T-cell (primary cell): ENCODE measurements at regions not wholly inside any gene's neighbourhood (a gene's known extent, or its start where the extent isn't known, plus 50 kb on each side); places are given as distances from the start of the nearest gene placed in this dataset.

Experiments
- ATAC-seq, 4 experiments: fragments of 200-7000 bp in 3 of 4; fragments of 150-1000 bp in 1 of 4; cut with Tn5 transposase; replicated peaks in 1 of 4; 1 replicate in 3 of 4; 2 replicates in 1 of 4; pipeline ENCODE4 v1.10.0; 2021; ENCODE audit warnings: moderate library complexity in 3 of 4, mild to moderate bottlenecking in 2 of 4, moderate number of reproducible peaks in 1 of 4
- CTCF ChIA-PET, 2 donors: fragments of 300-600 bp; sonication (Branson Sonifier 250); formaldehyde crosslinking; loops; one replicate each; lab custom pipeline; 2022; ENCODE audit warnings: antibody characterized with exemption in 2 of 2; lab: Charles Lee
- POLR2A ChIA-PET, 2 donors: fragments of 300-600 bp; sonication (Branson Sonifier 250); formaldehyde crosslinking; loops; one replicate each; lab custom pipeline; 2022; ENCODE audit warnings: antibody characterized with exemption in 2 of 2; lab: Charles Lee
- DNase-seq, 35 experiments: peaks; one replicate each; pipeline versions ENCODE4 v3.0.0 to v3.0.0-alpha.2; 2013 to 2023
- H3K27ac ChIP-seq: one replicate; pipeline ENCODE4 v1.5.1; 2013; ENCODE audit warnings: low read length
- H3K27me3 ChIP-seq, 2 experiments: replicated peaks in 1 of 2; 1 replicate in 1 of 2; 2 replicates in 1 of 2; pipeline versions ENCODE4 v1.6.1 to v1.7.0; 2013; ENCODE audit warnings: low read length in 1 of 2, mixed read lengths in 1 of 2; ENCODE audit not compliant: control insufficient read depth in 2 of 2, insufficient read depth in 2 of 2; ENCODE audit errors: extremely low read depth in 1 of 2
- H3K36me3 ChIP-seq, 2 donors: 1 replicate in 1 of 2; 2 replicates in 1 of 2; pipeline versions ENCODE4 v1.6.1 to v1.7.0; 2013; ENCODE audit warnings: low read length in 1 of 2; ENCODE audit not compliant: control insufficient read depth in 2 of 2, insufficient read depth in 1 of 2; ENCODE audit errors: extremely low read depth in 1 of 2
- H3K4me1 ChIP-seq, 2 experiments: 1 replicate in 1 of 2; 2 replicates in 1 of 2; pipeline versions ENCODE4 v1.6.1 to v1.7.0; 2013; ENCODE audit warnings: low read length in 2 of 2, mixed read lengths in 1 of 2; ENCODE audit not compliant: insufficient read depth in 2 of 2, control insufficient read depth in 1 of 2; ENCODE audit errors: extremely low read depth in 1 of 2
- H3K4me3 ChIP-seq, 2 donors: 1 replicate in 1 of 2; 2 replicates in 1 of 2; pipeline versions ENCODE4 v1.5.1 to v1.7.0; 2013; ENCODE audit warnings: mild to moderate bottlenecking in 2 of 2, low read length in 1 of 2, moderate library complexity in 1 of 2; ENCODE audit not compliant: control insufficient read depth in 1 of 2; ENCODE audit errors: extremely low read depth in 1 of 2
- H3K9me3 ChIP-seq: 2 replicates; pipeline ENCODE4 v1.7.0; 2013
- H3K27ac Mint-ChIP-seq, 2 donors: one replicate each; pipeline ENCODE4 v1.8.0; 2020 to 2021; ENCODE audit warnings: mild to moderate bottlenecking in 2 of 2, mixed read lengths in 2 of 2
- H3K27me3 Mint-ChIP-seq, 2 donors: one replicate each; pipeline ENCODE4 v1.8.0; 2021 to 2022; ENCODE audit warnings: mixed read lengths in 2 of 2
- H3K36me3 Mint-ChIP-seq: one replicate; pipeline ENCODE4 v1.8.0; 2021; ENCODE audit warnings: mixed read lengths
- H3K4me1 Mint-ChIP-seq, 3 donors: one replicate each; pipeline ENCODE4 v1.8.0; 2020 to 2022; ENCODE audit warnings: mixed read lengths in 3 of 3, mild to moderate bottlenecking in 1 of 3
- H3K4me3 Mint-ChIP-seq, 3 donors: one replicate each; pipeline ENCODE4 v1.8.0; 2020 to 2022; ENCODE audit warnings: mild to moderate bottlenecking in 3 of 3, mixed read lengths in 3 of 3, moderate library complexity in 3 of 3
- H3K9me3 Mint-ChIP-seq, 3 donors: one replicate each; pipeline ENCODE4 v1.8.0; 2020 to 2022; ENCODE audit warnings: mixed read lengths in 3 of 3
- WGBS: methylation state at CpG from one replicate; pipeline ENCODE4 v1.1.5; 2013; ENCODE audit warnings: missing lambda C conversion rate; ENCODE audit not compliant: insufficient coverage; 5-methylcytosine and 5-hydroxymethylcytosine counted together

- CTCF ChIA-PET = no interaction called here
- DNase-seq (no peak), ATAC-seq (no peak)
- no CpG with 5 or more reads among the region's 2 CpGs for WGBS
- H3K4me3 ChIP-seq = no peak overlapping the region
- Mint-ChIP-seq H3K27me3 (no peaks in the 10 kb centered on the region), H3K4me1 (no peaks in the 10 kb centered on the region), H3K4me3 (no peak overlapping the region), H3K36me3 (no peaks in the 10 kb centered on the region), H3K9me3 (peaks cover 0 to 8% (median 0%) of the 10 kb centered on the region in 3 donors), H3K27ac (no peak overlapping the region)
- H3K9me3 ChIP-seq = no peaks in the 10 kb centered on the region
- POLR2A ChIA-PET = no interaction called here
- H3K27ac ChIP-seq = no peak overlapping the region
- H3K36me3 ChIP-seq = no peaks in the 10 kb centered on the region
- H3K27me3 ChIP-seq = no peaks in the 10 kb centered on the region
- H3K4me1 ChIP-seq = no peaks in the 10 kb centered on the region
These were observed 340.2 kb upstream of the SMIM31 start for GRCh38 chr4:164413743-164414142.

- no peaks in the 10 kb centered on the region for H3K9me3 ChIP-seq
- Mint-ChIP-seq H3K27me3 (no peaks in the 10 kb centered on the region), H3K36me3 (no peaks in the 10 kb centered on the region), H3K4me3 (no peak overlapping the region), H3K9me3 (peaks cover 0 to 7% (median 7%) of the 10 kb centered on the region in 3 donors), H3K27ac (no peak overlapping the region), H3K4me1 (no peaks in the 10 kb centered on the region)
- H3K36me3 ChIP-seq = no peaks in the 10 kb centered on the region
- no peak overlapping the region for H3K27ac ChIP-seq
- no CpG with 5 or more reads among the region's 1 CpG for WGBS
- ATAC-seq (no peak), DNase-seq (no peak)
- POLR2A ChIA-PET = no interaction called here
- H3K4me1 ChIP-seq = no peaks in the 10 kb centered on the region
- no peak overlapping the region for H3K4me3 ChIP-seq
- H3K27me3 ChIP-seq = no peaks in the 10 kb centered on the region
- CTCF ChIA-PET = no interaction called here
These were observed 330.1 kb upstream of the SMIM31 start for GRCh38 chr4:164423819-164424218.

- H3K4me1 Mint-ChIP-seq = no peaks in the 10 kb centered on the region
- H3K4me3 Mint-ChIP-seq = no peak overlapping the region
- no peak overlapping the region for H3K27ac Mint-ChIP-seq
- H3K9me3 ChIP-seq = no peaks in the 10 kb centered on the region
- ATAC-seq (no peak), DNase-seq (no peak)
- CTCF ChIA-PET = no interaction called here
- no peaks in the 10 kb centered on the region for H3K27me3 Mint-ChIP-seq
- no peaks in the 10 kb centered on the region for H3K27me3 ChIP-seq
- no peak overlapping the region for H3K4me3 ChIP-seq
- no peaks in the 10 kb centered on the region for H3K36me3 ChIP-seq
- POLR2A ChIA-PET = no interaction called here
- H3K9me3 Mint-ChIP-seq = peaks cover 0 to 12% (median 7%) of the 10 kb centered on the region in 3 donors
- H3K4me1 ChIP-seq = no peaks in the 10 kb centered on the region
- no peak overlapping the region for H3K27ac ChIP-seq
- H3K36me3 Mint-ChIP-seq = no peaks in the 10 kb centered on the region
- WGBS = no CpG with 5 or more reads among the region's 4 CpGs
These were observed 329.1 kb upstream of the SMIM31 start for GRCh38 chr4:164424846-164425245.

GRCh38 chr4:164428561-164428960 is 325.4 kb upstream of the SMIM31 start:
- H3K4me3 ChIP-seq = no peak overlapping the region
- no CpG with 5 or more reads among the region's 2 CpGs for WGBS
- no peaks in the 10 kb centered on the region for H3K27me3 Mint-ChIP-seq
- DNase-seq = no peak
- no peak overlapping the region for H3K27ac Mint-ChIP-seq
- H3K4me1 Mint-ChIP-seq = no peaks in the 10 kb centered on the region
- no peak for ATAC-seq
- peaks cover 0 to 4% (median 0%) of the 10 kb centered on the region in 3 donors for H3K9me3 Mint-ChIP-seq
- H3K4me1 ChIP-seq = no peaks in the 10 kb centered on the region
- POLR2A ChIA-PET = no interaction called here
- H3K27ac ChIP-seq = no peak overlapping the region
- no peaks in the 10 kb centered on the region for H3K36me3 ChIP-seq
- no peaks in the 10 kb centered on the region for H3K27me3 ChIP-seq
- H3K9me3 ChIP-seq = no peaks in the 10 kb centered on the region
- CTCF ChIA-PET = no interaction called here
- H3K4me3 Mint-ChIP-seq = no peak overlapping the region
- no peaks in the 10 kb centered on the region for H3K36me3 Mint-ChIP-seq

- Mint-ChIP-seq H3K36me3 (no peaks in the 10 kb centered on the region), H3K27me3 (no peaks in the 10 kb centered on the region), H3K27ac (no peak overlapping the region), H3K4me1 (no peaks in the 10 kb centered on the region), H3K9me3 (peaks cover 0 to 3% (median 0%) of the 10 kb centered on the region in 3 donors), H3K4me3 (no peak overlapping the region)
- no peak for ATAC-seq
- Histone ChIP-seq H3K4me1 (no peaks in the 10 kb centered on the region), H3K27me3 (no peaks in the 10 kb centered on the region), H3K9me3 (no peaks in the 10 kb centered on the region), H3K36me3 (no peaks in the 10 kb centered on the region), H3K4me3 (no peak overlapping the region), H3K27ac (no peak overlapping the region)
- CTCF ChIA-PET = no interaction called here
- POLR2A ChIA-PET = interaction anchor here in 1 of 2 donors (0.7 kb wide), 1 partner anchor 34 kb away, joined by 3 read pairs; no protein-coding TSS in a partner anchor
- no CpG with 5 or more reads among the region's 3 CpGs for WGBS
- DNase-seq = no peak
These were observed 315.6 kb upstream of the SMIM31 start for GRCh38 chr4:164438321-164438720.

GRCh38 chr4:164439037-164439436 is 314.9 kb upstream of the SMIM31 start:
- Histone ChIP-seq H3K36me3 (no peaks in the 10 kb centered on the region), H3K27ac (no peak overlapping the region), H3K9me3 (no peaks in the 10 kb centered on the region), H3K27me3 (no peaks in the 10 kb centered on the region), H3K4me1 (no peaks in the 10 kb centered on the region), H3K4me3 (no peak overlapping the region)
- ATAC-seq (no peak), DNase-seq (no peak)
- CTCF ChIA-PET = no interaction called here
- no peaks in the 10 kb centered on the region for H3K36me3 Mint-ChIP-seq
- H3K4me3 Mint-ChIP-seq = no peak overlapping the region
- POLR2A ChIA-PET = interaction anchor here in 1 of 2 donors (0.7 kb wide), 1 partner anchor 33 kb away, joined by 3 read pairs; no protein-coding TSS in a partner anchor
- H3K27ac Mint-ChIP-seq = no peak overlapping the region
- no peaks in the 10 kb centered on the region for H3K27me3 Mint-ChIP-seq
- H3K4me1 Mint-ChIP-seq = no peaks in the 10 kb centered on the region
- 20% methylated on average over 2 of the region's 4 CpGs for WGBS
- peaks cover 0 to 3% (median 0%) of the 10 kb centered on the region in 3 donors for H3K9me3 Mint-ChIP-seq

- Mint-ChIP-seq H3K4me3 (no peak overlapping the region), H3K4me1 (no peaks in the 10 kb centered on the region), H3K9me3 (peaks cover 0 to 3% (median 0%) of the 10 kb centered on the region in 3 donors), H3K27me3 (no peaks in the 10 kb centered on the region), H3K36me3 (no peaks in the 10 kb centered on the region), H3K27ac (no peak overlapping the region)
- H3K4me1 ChIP-seq = no peaks in the 10 kb centered on the region
- H3K4me3 ChIP-seq = no peak overlapping the region
- CTCF ChIA-PET = no interaction called here
- H3K27ac ChIP-seq = no peak overlapping the region
- POLR2A ChIA-PET = no interaction called here
- no peaks in the 10 kb centered on the region for H3K9me3 ChIP-seq
- H3K27me3 ChIP-seq = no peaks in the 10 kb centered on the region
- ATAC-seq (no peak), DNase-seq (no peak)
- no CpG with 5 or more reads among the region's 1 CpG for WGBS
- no peaks in the 10 kb centered on the region for H3K36me3 ChIP-seq
These were observed 313.7 kb upstream of the SMIM31 start for GRCh38 chr4:164440199-164440598.
